ENCODE measurements at regions not wholly inside any gene's neighbourhood (a gene's known extent, or its start where the extent isn't known, plus 50 kb on each side); places are given as distances from the start of the nearest gene placed in this dataset.

DNA sequence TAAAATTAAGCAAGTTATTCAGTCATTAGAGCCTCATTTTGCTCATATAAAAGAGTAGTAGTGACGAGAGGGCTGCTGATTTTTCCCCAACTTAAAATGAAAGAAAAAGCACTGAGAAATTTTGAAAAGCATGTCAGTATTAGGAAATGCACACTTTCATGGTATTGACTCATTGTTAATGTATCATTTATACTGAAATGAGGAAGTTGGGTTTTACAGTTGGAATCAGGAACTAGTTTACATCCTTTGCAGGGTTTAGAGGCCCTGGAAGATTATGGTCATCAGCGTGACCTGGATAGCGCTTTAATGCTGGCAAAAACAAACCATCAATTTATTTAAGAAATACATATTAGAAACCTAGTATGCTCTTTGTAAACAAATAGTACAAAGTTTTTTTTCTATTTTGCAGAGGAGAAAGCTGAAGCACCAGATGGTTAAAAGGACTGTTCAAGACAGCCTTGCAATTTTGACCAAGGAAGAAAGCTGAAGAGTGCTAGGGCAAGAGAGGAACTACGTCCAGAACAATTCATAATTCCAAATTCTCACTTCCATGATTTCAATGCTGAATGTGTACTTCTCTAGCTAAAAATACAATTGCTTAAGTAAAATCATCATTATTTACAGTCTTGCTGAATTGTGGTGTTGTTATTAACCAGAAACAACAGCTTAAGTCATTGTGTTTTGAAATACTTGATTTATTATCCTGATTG, 94.8 kb upstream of the SGIP1 start (continued):
- TF ChIP-seq, protein P1, sequence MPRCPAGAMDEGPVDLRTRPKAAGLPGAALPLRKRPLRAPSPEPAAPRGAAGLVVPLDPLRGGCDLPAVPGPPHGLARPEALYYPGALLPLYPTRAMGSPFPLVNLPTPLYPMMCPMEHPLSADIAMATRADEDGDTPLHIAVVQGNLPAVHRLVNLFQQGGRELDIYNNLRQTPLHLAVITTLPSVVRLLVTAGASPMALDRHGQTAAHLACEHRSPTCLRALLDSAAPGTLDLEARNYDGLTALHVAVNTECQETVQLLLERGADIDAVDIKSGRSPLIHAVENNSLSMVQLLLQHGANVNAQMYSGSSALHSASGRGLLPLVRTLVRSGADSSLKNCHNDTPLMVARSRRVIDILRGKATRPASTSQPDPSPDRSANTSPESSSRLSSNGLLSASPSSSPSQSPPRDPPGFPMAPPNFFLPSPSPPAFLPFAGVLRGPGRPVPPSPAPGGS (IDR thresholded peaks at IDR 0.05; ENCODE audit: borderline replicate concordance, insufficient read depth, low read depth, low read length, poor library complexity, severe bottlenecking): no peak
- TF ChIP-seq ZNF24 (IDR thresholded peaks at IDR 0.05) (no peak), EED (IDR thresholded peaks at IDR 0.05; ENCODE audit: low read depth) (peak; percentile 59), STAT3 (IDR thresholded peaks at IDR 0.05; ENCODE audit: low read depth, low read length) (no peak), RAD51 (IDR thresholded peaks at IDR 0.05) (no peak), ZNF384 (IDR thresholded peaks at IDR 0.05; ENCODE audit: borderline replicate concordance, low read depth, low read length) (no peak), MYC (IDR thresholded peaks at IDR 0.05; ENCODE audit: insufficient read depth, insufficient read length, insufficient replicate concordance, low read length, severe bottlenecking) (no peak), HDAC2 (IDR thresholded peaks at IDR 0.05) (no peak), SRF (IDR thresholded peaks at IDR 0.05; ENCODE audit: low read depth in 2 of 2, low read length in 2 of 2) (no peak), SIX5 (IDR thresholded peaks at IDR 0.05; ENCODE audit: low read depth, low read length, severe bottlenecking) (no peak), POLR2AphosphoS5 (IDR thresholded peaks at IDR 0.05; ENCODE audit: low read length) (no peak), ZZZ3 (IDR thresholded peaks at IDR 0.05; ENCODE audit: control insufficient read depth, insufficient read length, low read depth) (no peak), NRF1 (conservative IDR thresholded peaks at IDR 0.05; ENCODE audit: low read depth, low read length) (no peak), NFIC (IDR thresholded peaks at IDR 0.05; ENCODE audit: low read depth, low read length) (peak; percentile 79), CEBPB (IDR thresholded peaks at IDR 0.05; ENCODE audit: borderline replicate concordance in 1 of 2, low read depth in 2 of 2, low read length in 2 of 2) (no peak), CREM (IDR thresholded peaks at IDR 0.05; ENCODE audit: low read depth) (peak; percentile 33; the same call in 1 of the 2 replicates), NR2C1 (IDR thresholded peaks at IDR 0.05) (no peak), KDM1A (IDR thresholded peaks at IDR 0.05; ENCODE audit: borderline replicate concordance) (no peak)
- TF ChIP-seq, protein P2, sequence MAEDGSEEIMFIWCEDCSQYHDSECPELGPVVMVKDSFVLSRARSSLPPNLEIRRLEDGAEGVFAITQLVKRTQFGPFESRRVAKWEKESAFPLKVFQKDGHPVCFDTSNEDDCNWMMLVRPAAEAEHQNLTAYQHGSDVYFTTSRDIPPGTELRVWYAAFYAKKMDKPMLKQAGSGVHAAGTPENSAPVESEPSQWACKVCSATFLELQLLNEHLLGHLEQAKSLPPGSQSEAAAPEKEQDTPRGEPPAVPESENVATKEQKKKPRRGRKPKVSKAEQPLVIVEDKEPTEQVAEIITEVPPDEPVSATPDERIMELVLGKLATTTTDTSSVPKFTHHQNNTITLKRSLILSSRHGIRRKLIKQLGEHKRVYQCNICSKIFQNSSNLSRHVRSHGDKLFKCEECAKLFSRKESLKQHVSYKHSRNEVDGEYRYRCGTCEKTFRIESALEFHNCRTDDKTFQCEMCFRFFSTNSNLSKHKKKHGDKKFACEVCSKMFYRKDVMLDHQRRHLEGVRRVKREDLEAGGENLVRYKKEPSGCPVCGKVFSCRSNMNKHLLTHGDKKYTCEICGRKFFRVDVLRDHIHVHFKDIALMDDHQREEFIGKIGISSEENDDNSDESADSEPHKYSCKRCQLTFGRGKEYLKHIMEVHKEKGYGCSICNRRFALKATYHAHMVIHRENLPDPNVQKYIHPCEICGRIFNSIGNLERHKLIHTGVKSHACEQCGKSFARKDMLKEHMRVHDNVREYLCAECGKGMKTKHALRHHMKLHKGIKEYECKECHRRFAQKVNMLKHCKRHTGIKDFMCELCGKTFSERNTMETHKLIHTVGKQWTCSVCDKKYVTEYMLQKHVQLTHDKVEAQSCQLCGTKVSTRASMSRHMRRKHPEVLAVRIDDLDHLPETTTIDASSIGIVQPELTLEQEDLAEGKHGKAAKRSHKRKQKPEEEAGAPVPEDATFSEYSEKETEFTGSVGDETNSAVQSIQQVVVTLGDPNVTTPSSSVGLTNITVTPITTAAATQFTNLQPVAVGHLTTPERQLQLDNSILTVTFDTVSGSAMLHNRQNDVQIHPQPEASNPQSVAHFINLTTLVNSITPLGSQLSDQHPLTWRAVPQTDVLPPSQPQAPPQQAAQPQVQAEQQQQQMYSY (CRISPR knock-in tag; IDR thresholded peaks at IDR 0.05): no peak
- TF ChIP-seq, protein P3, sequence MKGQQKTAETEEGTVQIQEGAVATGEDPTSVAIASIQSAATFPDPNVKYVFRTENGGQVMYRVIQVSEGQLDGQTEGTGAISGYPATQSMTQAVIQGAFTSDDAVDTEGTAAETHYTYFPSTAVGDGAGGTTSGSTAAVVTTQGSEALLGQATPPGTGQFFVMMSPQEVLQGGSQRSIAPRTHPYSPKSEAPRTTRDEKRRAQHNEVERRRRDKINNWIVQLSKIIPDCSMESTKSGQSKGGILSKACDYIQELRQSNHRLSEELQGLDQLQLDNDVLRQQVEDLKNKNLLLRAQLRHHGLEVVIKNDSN (IDR thresholded peaks at IDR 0.05; ENCODE audit: borderline replicate concordance, extremely low read length, insufficient read depth, low read depth, low read length): no peak
- TF ChIP-seq, protein P4, sequence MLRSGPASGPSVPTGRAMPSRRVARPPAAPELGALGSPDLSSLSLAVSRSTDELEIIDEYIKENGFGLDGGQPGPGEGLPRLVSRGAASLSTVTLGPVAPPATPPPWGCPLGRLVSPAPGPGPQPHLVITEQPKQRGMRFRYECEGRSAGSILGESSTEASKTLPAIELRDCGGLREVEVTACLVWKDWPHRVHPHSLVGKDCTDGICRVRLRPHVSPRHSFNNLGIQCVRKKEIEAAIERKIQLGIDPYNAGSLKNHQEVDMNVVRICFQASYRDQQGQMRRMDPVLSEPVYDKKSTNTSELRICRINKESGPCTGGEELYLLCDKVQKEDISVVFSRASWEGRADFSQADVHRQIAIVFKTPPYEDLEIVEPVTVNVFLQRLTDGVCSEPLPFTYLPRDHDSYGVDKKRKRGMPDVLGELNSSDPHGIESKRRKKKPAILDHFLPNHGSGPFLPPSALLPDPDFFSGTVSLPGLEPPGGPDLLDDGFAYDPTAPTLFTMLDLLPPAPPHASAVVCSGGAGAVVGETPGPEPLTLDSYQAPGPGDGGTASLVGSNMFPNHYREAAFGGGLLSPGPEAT (IDR thresholded peaks at IDR 0.05; ENCODE audit: low read depth): no peak
- TF ChIP-seq, protein P5, sequence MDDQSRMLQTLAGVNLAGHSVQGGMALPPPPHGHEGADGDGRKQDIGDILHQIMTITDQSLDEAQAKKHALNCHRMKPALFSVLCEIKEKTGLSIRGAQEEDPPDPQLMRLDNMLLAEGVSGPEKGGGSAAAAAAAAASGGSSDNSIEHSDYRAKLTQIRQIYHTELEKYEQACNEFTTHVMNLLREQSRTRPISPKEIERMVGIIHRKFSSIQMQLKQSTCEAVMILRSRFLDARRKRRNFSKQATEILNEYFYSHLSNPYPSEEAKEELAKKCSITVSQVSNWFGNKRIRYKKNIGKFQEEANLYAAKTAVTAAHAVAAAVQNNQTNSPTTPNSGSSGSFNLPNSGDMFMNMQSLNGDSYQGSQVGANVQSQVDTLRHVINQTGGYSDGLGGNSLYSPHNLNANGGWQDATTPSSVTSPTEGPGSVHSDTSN (IDR thresholded peaks at IDR 0.05; ENCODE audit: insufficient replicate concordance, low read depth, low read length): no peak

All from GM12878 (cell line).